ENCODE measurements at regions not wholly inside any gene's neighbourhood (a gene's known extent, or its start where the extent isn't known, plus 50 kb on each side); places are given as distances from the start of the nearest gene placed in this dataset.

DNA sequence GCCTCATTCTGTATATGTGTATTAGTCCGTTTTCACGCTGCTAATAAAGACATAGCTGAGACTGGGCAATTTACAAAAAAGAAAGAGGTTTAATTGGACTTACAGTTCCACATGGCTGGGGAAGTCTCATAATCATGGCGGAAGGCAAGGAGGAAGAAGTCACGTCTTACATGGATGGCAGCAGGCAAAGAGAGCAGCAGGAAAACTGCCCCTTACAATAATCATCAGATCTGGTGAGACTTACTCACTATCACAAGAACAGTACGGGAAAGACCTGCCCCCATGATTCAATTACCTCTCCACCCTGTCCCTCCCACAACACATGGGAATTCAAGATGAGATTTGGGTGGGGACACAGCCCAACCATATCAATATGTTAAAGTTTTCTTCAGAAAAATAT lies 49.8 kb upstream of the GPBP1 start:
- CTCF ChIA-PET = no interaction called here
- dilution Hi-C loops (cut with HindIII; ENCODE audit: low sequenced_read_pairs, unreplicated experiment) = no loop called here
- intact Hi-C loops (cut with micrococcal nuclease) = no loop called here

More for the DNA sequence above, 49.8 kb upstream of the GPBP1 start:
- POLR2A ChIA-PET (ENCODE audit: unreplicated experiment) = no interaction called here
- DNase-seq (no peak), ATAC-seq (ENCODE audit: low read depth) (no peak)
- BruUV-seq (replicated peaks) = no TSS peak
- in situ Hi-C loops (cut with MboI; ENCODE audit: low sequenced_read_pairs) = no loop called here
- peaks cover 5% of the 10 kb centered on the region for H3K9me3 ChIP-seq (ENCODE audit: control insufficient read depth, insufficient read depth, low read length)
- H3K14ac ChIP-seq (replicated peaks; ENCODE audit: low read depth, low read length) = no peak overlapping the region
- H4K91ac ChIP-seq (ENCODE audit: insufficient read depth, low read depth, low read length) = no peak overlapping the region
- no peak overlapping the region for H4K5ac ChIP-seq (ENCODE audit: low read depth, low read length)
- H3K9ac ChIP-seq (ENCODE audit: low read depth, low read length) = no peak overlapping the region
- H2BK5ac ChIP-seq (ENCODE audit: low read depth, low read length, poor library complexity, severe bottlenecking) = no peak overlapping the region
- no peaks in the 10 kb centered on the region for H4K20me1 ChIP-seq (ENCODE audit: insufficient read depth, low read length)
- peaks cover 2% of the 10 kb centered on the region; the same call in 1 of the 2 replicates for H3K27me3 ChIP-seq (ENCODE audit: control insufficient read depth, insufficient read depth, low read length)
- H3K4me3 ChIP-seq (ENCODE audit: insufficient read depth, low read depth, low read length) = no peak overlapping the region
- H2AFZ ChIP-seq (replicated peaks; ENCODE audit: low read length, poor library complexity) = no peak overlapping the region
- TF ChIP-seq BHLHE40 (IDR thresholded peaks at IDR 0.05; ENCODE audit: low read depth, low read length) (no peak), SMC3 (IDR thresholded peaks at IDR 0.05; ENCODE audit: low read depth, low read length) (no peak), MXI1 (IDR thresholded peaks at IDR 0.05; ENCODE audit: borderline replicate concordance, low read depth, low read length) (no peak), NFE2L2 (IDR thresholded peaks at IDR 0.05; ENCODE audit: low read depth, low read length) (no peak), RAD21 (IDR thresholded peaks at IDR 0.05; ENCODE audit: low read length) (no peak), FOS (IDR thresholded peaks at IDR 0.05; ENCODE audit: low read depth, low read length) (no peak), MAFK (IDR thresholded peaks at IDR 0.05; ENCODE audit: low read depth, low read length) (no peak), RCOR1 (IDR thresholded peaks at IDR 0.05; ENCODE audit: insufficient replicate concordance, low read length) (no peak)
- TF ChIP-seq, protein P1, sequence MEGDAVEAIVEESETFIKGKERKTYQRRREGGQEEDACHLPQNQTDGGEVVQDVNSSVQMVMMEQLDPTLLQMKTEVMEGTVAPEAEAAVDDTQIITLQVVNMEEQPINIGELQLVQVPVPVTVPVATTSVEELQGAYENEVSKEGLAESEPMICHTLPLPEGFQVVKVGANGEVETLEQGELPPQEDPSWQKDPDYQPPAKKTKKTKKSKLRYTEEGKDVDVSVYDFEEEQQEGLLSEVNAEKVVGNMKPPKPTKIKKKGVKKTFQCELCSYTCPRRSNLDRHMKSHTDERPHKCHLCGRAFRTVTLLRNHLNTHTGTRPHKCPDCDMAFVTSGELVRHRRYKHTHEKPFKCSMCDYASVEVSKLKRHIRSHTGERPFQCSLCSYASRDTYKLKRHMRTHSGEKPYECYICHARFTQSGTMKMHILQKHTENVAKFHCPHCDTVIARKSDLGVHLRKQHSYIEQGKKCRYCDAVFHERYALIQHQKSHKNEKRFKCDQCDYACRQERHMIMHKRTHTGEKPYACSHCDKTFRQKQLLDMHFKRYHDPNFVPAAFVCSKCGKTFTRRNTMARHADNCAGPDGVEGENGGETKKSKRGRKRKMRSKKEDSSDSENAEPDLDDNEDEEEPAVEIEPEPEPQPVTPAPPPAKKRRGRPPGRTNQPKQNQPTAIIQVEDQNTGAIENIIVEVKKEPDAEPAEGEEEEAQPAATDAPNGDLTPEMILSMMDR (conservative IDR thresholded peaks at IDR 0.05; ENCODE audit: low read depth, low read length) = no peak
- TF ChIP-seq, protein P2, sequence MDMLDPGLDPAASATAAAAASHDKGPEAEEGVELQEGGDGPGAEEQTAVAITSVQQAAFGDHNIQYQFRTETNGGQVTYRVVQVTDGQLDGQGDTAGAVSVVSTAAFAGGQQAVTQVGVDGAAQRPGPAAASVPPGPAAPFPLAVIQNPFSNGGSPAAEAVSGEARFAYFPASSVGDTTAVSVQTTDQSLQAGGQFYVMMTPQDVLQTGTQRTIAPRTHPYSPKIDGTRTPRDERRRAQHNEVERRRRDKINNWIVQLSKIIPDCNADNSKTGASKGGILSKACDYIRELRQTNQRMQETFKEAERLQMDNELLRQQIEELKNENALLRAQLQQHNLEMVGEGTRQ (IDR thresholded peaks at IDR 0.05; ENCODE audit: low read depth, low read length) = no peak
- TF ChIP-seq, protein P3, sequence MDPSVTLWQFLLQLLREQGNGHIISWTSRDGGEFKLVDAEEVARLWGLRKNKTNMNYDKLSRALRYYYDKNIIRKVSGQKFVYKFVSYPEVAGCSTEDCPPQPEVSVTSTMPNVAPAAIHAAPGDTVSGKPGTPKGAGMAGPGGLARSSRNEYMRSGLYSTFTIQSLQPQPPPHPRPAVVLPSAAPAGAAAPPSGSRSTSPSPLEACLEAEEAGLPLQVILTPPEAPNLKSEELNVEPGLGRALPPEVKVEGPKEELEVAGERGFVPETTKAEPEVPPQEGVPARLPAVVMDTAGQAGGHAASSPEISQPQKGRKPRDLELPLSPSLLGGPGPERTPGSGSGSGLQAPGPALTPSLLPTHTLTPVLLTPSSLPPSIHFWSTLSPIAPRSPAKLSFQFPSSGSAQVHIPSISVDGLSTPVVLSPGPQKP (IDR thresholded peaks at IDR 0.05; ENCODE audit: borderline replicate concordance, low read depth, low read length) = no peak
- no peak overlapping the region for H3K56ac ChIP-seq (ENCODE audit: extremely low read depth, insufficient read depth, low read length)
- no peaks in the 10 kb centered on the region for H3K9me1 ChIP-seq (ENCODE audit: insufficient read depth, low read length)
- no CpG with 5 or more reads among the region's 5 CpGs for WGBS, 2 experiments (ENCODE audit: extremely low coverage in 2 of 2, insufficient read length in 1 of 2)
- no peak overlapping the region for H2BK15ac ChIP-seq (ENCODE audit: low read depth, low read length)
- H2BK20ac ChIP-seq (ENCODE audit: low read depth, low read length) = no peak overlapping the region
- no peak overlapping the region for H3K23ac ChIP-seq (ENCODE audit: low read depth, low read length)
- H2AK9ac ChIP-seq (replicated peaks; ENCODE audit: low read depth, low read length, poor library complexity) = no peak overlapping the region
- H2AK5ac ChIP-seq (ENCODE audit: low read depth, low read length) = no peak overlapping the region
- no peak overlapping the region for H3K4ac ChIP-seq (ENCODE audit: low read depth, low read length)
- no peak overlapping the region for H3K27ac ChIP-seq (ENCODE audit: insufficient read depth, low read length)
- no peak overlapping the region for H3K18ac ChIP-seq (ENCODE audit: low read depth, low read length)
- H2BK120ac ChIP-seq (ENCODE audit: low read depth, low read length) = no peak overlapping the region
- H3K4me1 ChIP-seq (ENCODE audit: control insufficient read depth, insufficient read depth, low read length) = no peaks in the 10 kb centered on the region
- H3K4me2 ChIP-seq (ENCODE audit: low read depth, low read length) = no peak overlapping the region
- H3K36me3 ChIP-seq (ENCODE audit: control insufficient read depth, insufficient read depth, low read length) = no peaks in the 10 kb centered on the region
- H4K8ac ChIP-seq (ENCODE audit: low read depth in 2 of 2, low read length in 2 of 2) = no peak overlapping the region
- no peaks in the 10 kb centered on the region for H3K79me1 ChIP-seq (ENCODE audit: low read depth in 1 of 2, low read length in 2 of 2)

Measured in IMR-90 (cell line).